H9 (cell line): ENCODE measurements at regions not wholly inside any gene's neighbourhood (a gene's known extent, or its start where the extent isn't known, plus 50 kb on each side); places are given as distances from the start of the nearest gene placed in this dataset.
A peak's percentile ranks its signal among the peaks of the same experiment; 100 is the strongest.

ENCODE experiments used
- DNase-seq: peaks from one replicate; pipeline ENCODE4 v3.0.0-alpha.2; 2017
- H2AFZ ChIP-seq: one replicate; pipeline ENCODE4 v1.6.1; 2013; ENCODE audit warnings: mild to moderate bottlenecking, low read length, control low read depth, moderate library complexity
- H2AK5ac ChIP-seq: 2 replicates; pipeline ENCODE4 v1.6.1; 2013; ENCODE audit warnings: low read length, control low read depth, mixed read lengths; ENCODE audit not compliant: insufficient read length
- H2BK120ac ChIP-seq: one replicate; pipeline ENCODE4 v1.6.1; 2013; ENCODE audit warnings: low read depth, mild to moderate bottlenecking, low read length, control low read depth, inconsistent platforms; ENCODE audit not compliant: poor library complexity, severe bottlenecking
- H2BK12ac ChIP-seq: 2 replicates; pipeline ENCODE4 v1.6.1; 2013; ENCODE audit warnings: low read length, control low read depth, mixed read lengths, low read depth; ENCODE audit not compliant: insufficient read length
- H2BK15ac ChIP-seq: 2 replicates; pipeline ENCODE4 v1.6.1; 2013; ENCODE audit warnings: low read depth, low read length, control low read depth
- H2BK20ac ChIP-seq: one replicate; pipeline ENCODE4 v1.6.1; 2013; ENCODE audit warnings: low read depth, mild to moderate bottlenecking, low read length, control low read depth, inconsistent platforms; ENCODE audit not compliant: poor library complexity, severe bottlenecking
- H2BK5ac ChIP-seq: 2 replicates; pipeline ENCODE4 v1.6.1; 2013; ENCODE audit warnings: low read length, control low read depth, mixed read lengths; ENCODE audit not compliant: insufficient read length
- H3K14ac ChIP-seq: 2 replicates; pipeline ENCODE4 v1.6.1; 2013; ENCODE audit warnings: low read length, control low read depth; ENCODE audit not compliant: insufficient read depth
- H3K18ac ChIP-seq: 2 replicates; pipeline ENCODE4 v1.6.1; 2013; ENCODE audit warnings: low read depth, mild to moderate bottlenecking, mixed read lengths, low read length, control low read depth; ENCODE audit not compliant: insufficient read length
- H3K23ac ChIP-seq: 2 replicates; pipeline ENCODE4 v1.6.1; 2013; ENCODE audit warnings: low read length, control low read depth, mixed read lengths, low read depth; ENCODE audit not compliant: insufficient read length
- H3K23me2 ChIP-seq: 2 replicates; pipeline ENCODE4 v1.6.1; 2013; ENCODE audit warnings: low read depth, mild to moderate bottlenecking, mixed read lengths, low read length, control low read depth; ENCODE audit not compliant: insufficient read length, poor library complexity, severe bottlenecking
- H3K27ac ChIP-seq: 2 replicates; pipeline ENCODE4 v1.5.1; 2013; ENCODE audit warnings: low read length, control low read depth, mixed read lengths, low read depth; ENCODE audit not compliant: insufficient read length
- H3K27me3 ChIP-seq: 2 replicates; pipeline ENCODE4 v1.6.1; 2013; ENCODE audit warnings: low read length, control low read depth, inconsistent platforms; ENCODE audit not compliant: insufficient read depth
- H3K4ac ChIP-seq: 2 replicates; pipeline ENCODE4 v1.6.1; 2013; ENCODE audit warnings: low read depth, mild to moderate bottlenecking, control low read depth, inconsistent platforms, low read length, moderate library complexity
- H3K4me1 ChIP-seq: 2 replicates; pipeline ENCODE4 v1.6.1; 2013; ENCODE audit warnings: low read length, control low read depth, inconsistent platforms; ENCODE audit not compliant: insufficient read depth
- H3K4me2 ChIP-seq: 2 replicates; pipeline ENCODE4 v1.6.1; 2013; ENCODE audit warnings: low read length, control low read depth, mixed read lengths; ENCODE audit not compliant: insufficient read length, insufficient read depth
- H3K56ac ChIP-seq: 2 replicates; pipeline ENCODE4 v1.6.1; 2013; ENCODE audit warnings: low read depth, mild to moderate bottlenecking, mixed read lengths, low read length, control low read depth; ENCODE audit not compliant: insufficient read length
- H3K79me1 ChIP-seq: 2 replicates; pipeline ENCODE4 v1.6.1; 2013; ENCODE audit warnings: low read depth, mild to moderate bottlenecking, moderate library complexity, low read length, control low read depth, inconsistent platforms; ENCODE audit not compliant: insufficient read depth, poor library complexity, severe bottlenecking
- H3K79me2 ChIP-seq: 2 replicates; pipeline ENCODE4 v1.6.1; 2013; ENCODE audit warnings: low read length, control low read depth, inconsistent platforms; ENCODE audit not compliant: insufficient read depth
- H3K9ac ChIP-seq: 2 replicates; pipeline ENCODE4 v1.6.1; 2013; ENCODE audit warnings: low read length, control low read depth, mixed read lengths; ENCODE audit not compliant: insufficient read length; ENCODE audit errors: extremely low read depth
- H3K9me3 ChIP-seq: one replicate; pipeline ENCODE4 v1.6.1; 2013; ENCODE audit warnings: low read depth, low read length, inconsistent platforms; ENCODE audit not compliant: control insufficient read depth
- H3T11ph ChIP-seq: one replicate; pipeline ENCODE4 v1.6.1; 2013; ENCODE audit warnings: mild to moderate bottlenecking, low read length, control low read depth, inconsistent platforms
- H4K20me1 ChIP-seq: one replicate; pipeline ENCODE4 v1.6.1; 2013; ENCODE audit not compliant: control insufficient read depth, insufficient read length, insufficient read depth
- H4K5ac ChIP-seq: 2 replicates; pipeline ENCODE4 v1.6.1; 2013; ENCODE audit warnings: low read depth, mild to moderate bottlenecking, mixed read lengths, low read length, control low read depth; ENCODE audit not compliant: insufficient read length
- H4K8ac ChIP-seq: replicated peaks from 2 replicates; pipeline ENCODE4 v1.6.1; 2013; ENCODE audit warnings: low read length, control low read depth, mixed read lengths, low read depth; ENCODE audit not compliant: insufficient read length
- H4K91ac ChIP-seq: 2 replicates; pipeline ENCODE4 v1.6.1; 2013; ENCODE audit warnings: low read depth, mild to moderate bottlenecking, moderate library complexity, mixed read lengths, low read length, control low read depth; ENCODE audit not compliant: insufficient read length
- H3K27ac Mint-ChIP-seq, 3 experiments: 2 replicates in 2 of 3; 3 replicates in 1 of 3; pipeline ENCODE4 v1.8.0; 2020 to 2021; ENCODE audit warnings: mixed read lengths in 3 of 3, mild to moderate bottlenecking in 1 of 3, moderate library complexity in 1 of 3
- H3K27me3 Mint-ChIP-seq: 2 replicates; pipeline ENCODE4 v1.8.0; 2021; ENCODE audit warnings: low read depth, mild to moderate bottlenecking, moderate library complexity, mixed read lengths
- H3K36me3 Mint-ChIP-seq, 3 experiments: 2 replicates in 2 of 3; 3 replicates in 1 of 3; pipeline ENCODE4 v1.8.0; 2020 to 2021; ENCODE audit warnings: low read depth in 3 of 3, mixed read lengths in 3 of 3; ENCODE audit not compliant: insufficient read depth in 1 of 3
- H3K4me1 Mint-ChIP-seq, 2 experiments: 2 replicates each; pipeline ENCODE4 v1.8.0; 2020; ENCODE audit warnings: mixed read lengths in 2 of 2
- H3K4me3 Mint-ChIP-seq, 2 experiments: 2 replicates in 1 of 2; 3 replicates in 1 of 2; pipeline ENCODE4 v1.8.0; 2020 to 2021; ENCODE audit warnings: mild to moderate bottlenecking in 2 of 2, mixed read lengths in 2 of 2, moderate library complexity in 1 of 2
- H3K9me3 Mint-ChIP-seq, 2 experiments: 2 replicates in 1 of 2; 3 replicates in 1 of 2; pipeline ENCODE4 v1.8.0; 2020; ENCODE audit warnings: mild to moderate bottlenecking in 2 of 2, mixed read lengths in 2 of 2, moderate library complexity in 1 of 2
- WGBS: extraction: QIAGEN DNeasy Blood & Tissue Kit; methylation state at CpG from one replicate; pipeline ENCODE4 v1.1.7; 2013; ENCODE audit warnings: missing lambda C conversion rate, low lambda C conversion rate, mixed read lengths; ENCODE audit not compliant: insufficient read length; ENCODE audit errors: extremely low coverage; 5-methylcytosine and 5-hydroxymethylcytosine counted together
- TF ChIP-seq, protein P1 (sequence below): fragments of 200-600 bp; sonication (generic); conservative IDR thresholded peaks from 3 replicates; pipeline ENCODE4 v1.8.0; 2021; ENCODE audit warnings: antibody characterized with exemption, mild to moderate bottlenecking

DNA sequence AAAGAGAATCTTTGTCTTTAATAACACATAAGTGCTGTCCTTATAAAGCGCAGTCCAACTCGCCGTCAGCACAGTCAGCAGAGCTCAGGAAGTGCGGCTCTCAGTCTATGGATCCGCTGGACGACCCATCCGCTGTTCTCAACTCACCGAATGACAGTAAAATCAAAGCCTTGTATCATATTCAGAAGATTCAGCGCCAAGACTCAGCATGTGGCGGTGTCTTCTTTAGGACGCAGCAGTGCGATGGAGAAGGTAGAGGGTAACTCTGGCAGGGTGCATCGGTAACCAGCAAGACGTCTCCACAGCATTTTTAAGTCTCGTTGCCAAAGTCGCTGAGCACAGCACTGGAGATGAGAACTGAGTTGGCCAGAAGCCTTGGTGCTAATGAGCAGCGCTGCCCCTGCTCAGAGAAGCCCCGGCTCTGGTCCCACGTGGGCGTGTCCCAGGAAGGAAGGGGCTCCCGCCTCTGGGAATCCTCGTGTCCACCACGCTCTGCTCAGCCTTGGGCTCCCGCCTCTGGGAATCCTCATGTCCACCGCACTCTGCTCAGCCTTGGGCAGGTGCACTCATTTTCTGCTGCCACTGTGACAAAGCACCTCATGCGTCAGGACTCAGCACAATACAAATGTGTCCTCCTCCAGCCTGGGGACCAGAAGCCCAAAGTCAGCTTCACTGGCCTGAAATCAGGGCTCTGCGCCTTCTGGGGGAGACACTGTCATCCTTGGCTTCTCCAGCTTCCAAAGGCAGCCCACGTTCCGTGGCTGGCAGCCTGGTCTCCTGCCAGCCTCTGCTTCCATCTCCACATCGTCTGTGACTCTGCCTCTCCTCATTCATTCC, 238.0 kb upstream of the SALL3 start:
- Histone ChIP-seq H3K79me2 (no peaks in the 10 kb centered on the region), H3K4me1 (no peaks in the 10 kb centered on the region), H2BK20ac (no peak overlapping the region), H4K20me1 (no peaks in the 10 kb centered on the region), H2BK120ac (no peak overlapping the region), H3T11ph (no peak overlapping the region), H3K27me3 (no peaks in the 10 kb centered on the region), H2BK5ac (no peak overlapping the region), H3K4me2 (no peak overlapping the region), H2BK15ac (no peak overlapping the region), H2AK5ac (no peak overlapping the region), H3K9ac (no peak overlapping the region), H3K14ac (no peak overlapping the region), H3K79me1 (no peaks in the 10 kb centered on the region), H4K8ac (no peak overlapping the region), H3K23me2 (no peaks in the 10 kb centered on the region), H2AFZ (no peak overlapping the region), H3K18ac (no peak overlapping the region), H3K27ac (no peak overlapping the region), H3K56ac (no peak overlapping the region), H4K5ac (no peak overlapping the region), H4K91ac (no peak overlapping the region), H3K9me3 (no peaks in the 10 kb centered on the region), H3K23ac (no peak overlapping the region), H2BK12ac (no peak overlapping the region), H3K4ac (no peak overlapping the region)
- Mint-ChIP-seq H3K27me3 (peaks cover 7% of the 10 kb centered on the region), H3K27ac (no peak overlapping the region; a peak in 1 of 7 replicates), H3K9me3 (no peaks in the 10 kb centered on the region; a peak in 1 of 5 replicates), H3K4me1 (0 out of 4 replicates have a peak, but pooled peaks cover 0 to 8% of the 10 kb centered on the region in 2 experiments), H3K4me3 (no peak overlapping the region), H3K36me3 (no peaks in the 10 kb centered on the region)
- no CpG with 5 or more reads among the region's 30 CpGs for WGBS
- DNase-seq, result peak; percentile 24
- TF ChIP-seq, protein P1, sequence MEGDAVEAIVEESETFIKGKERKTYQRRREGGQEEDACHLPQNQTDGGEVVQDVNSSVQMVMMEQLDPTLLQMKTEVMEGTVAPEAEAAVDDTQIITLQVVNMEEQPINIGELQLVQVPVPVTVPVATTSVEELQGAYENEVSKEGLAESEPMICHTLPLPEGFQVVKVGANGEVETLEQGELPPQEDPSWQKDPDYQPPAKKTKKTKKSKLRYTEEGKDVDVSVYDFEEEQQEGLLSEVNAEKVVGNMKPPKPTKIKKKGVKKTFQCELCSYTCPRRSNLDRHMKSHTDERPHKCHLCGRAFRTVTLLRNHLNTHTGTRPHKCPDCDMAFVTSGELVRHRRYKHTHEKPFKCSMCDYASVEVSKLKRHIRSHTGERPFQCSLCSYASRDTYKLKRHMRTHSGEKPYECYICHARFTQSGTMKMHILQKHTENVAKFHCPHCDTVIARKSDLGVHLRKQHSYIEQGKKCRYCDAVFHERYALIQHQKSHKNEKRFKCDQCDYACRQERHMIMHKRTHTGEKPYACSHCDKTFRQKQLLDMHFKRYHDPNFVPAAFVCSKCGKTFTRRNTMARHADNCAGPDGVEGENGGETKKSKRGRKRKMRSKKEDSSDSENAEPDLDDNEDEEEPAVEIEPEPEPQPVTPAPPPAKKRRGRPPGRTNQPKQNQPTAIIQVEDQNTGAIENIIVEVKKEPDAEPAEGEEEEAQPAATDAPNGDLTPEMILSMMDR, result no peak
